ENCODE measurements at regions not wholly inside any gene's neighbourhood (a gene's known extent, or its start where the extent isn't known, plus 50 kb on each side); places are given as distances from the start of the nearest gene placed in this dataset.

DNA sequence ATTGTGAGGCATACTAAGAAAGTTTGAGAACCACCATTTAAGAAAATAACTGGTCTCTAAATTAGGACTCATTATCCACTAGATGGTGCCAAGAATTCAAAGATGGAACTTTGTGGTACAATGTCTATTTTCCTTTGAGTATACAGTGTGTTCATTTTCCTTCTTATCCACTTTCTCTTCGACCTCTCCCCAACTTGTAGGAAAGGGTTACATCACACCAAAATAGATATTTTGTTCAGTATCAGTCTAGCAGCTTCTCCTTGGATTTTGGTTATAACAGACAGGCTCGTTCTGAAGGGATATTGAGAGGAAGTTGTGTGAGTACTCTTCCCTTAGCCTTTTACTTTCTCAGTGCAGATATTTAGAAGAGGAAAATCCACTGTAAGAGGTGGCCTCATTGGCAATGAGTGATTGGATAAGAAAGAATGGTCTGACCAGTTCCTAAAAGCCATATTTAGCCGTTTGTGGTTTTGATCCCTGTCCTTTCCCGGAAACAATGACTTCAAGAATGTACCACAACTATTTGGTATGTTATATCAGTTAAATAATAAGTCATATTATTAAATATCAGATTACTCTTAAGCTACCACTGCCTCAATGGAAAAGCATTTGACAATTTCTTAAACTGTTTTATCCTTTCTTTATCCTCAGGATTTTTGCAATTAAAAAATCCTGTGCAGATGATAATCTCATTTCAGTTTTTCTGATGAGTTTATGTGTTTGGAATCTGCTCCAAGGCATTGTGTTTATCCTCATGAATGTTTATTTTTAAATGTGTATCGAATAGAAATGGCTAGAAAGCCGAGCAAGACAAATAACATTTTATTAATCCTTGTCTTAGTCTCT is 69.0 kb upstream of the GRAMD2B start:
- no peak for TF ChIP-seq ESRRA (IDR thresholded peaks at IDR 0.05; ENCODE audit: borderline replicate concordance, low read length)
- peak; percentile 77 for TF ChIP-seq CTCF (IDR thresholded peaks at IDR 0.05)
- TF ChIP-seq, protein P1, sequence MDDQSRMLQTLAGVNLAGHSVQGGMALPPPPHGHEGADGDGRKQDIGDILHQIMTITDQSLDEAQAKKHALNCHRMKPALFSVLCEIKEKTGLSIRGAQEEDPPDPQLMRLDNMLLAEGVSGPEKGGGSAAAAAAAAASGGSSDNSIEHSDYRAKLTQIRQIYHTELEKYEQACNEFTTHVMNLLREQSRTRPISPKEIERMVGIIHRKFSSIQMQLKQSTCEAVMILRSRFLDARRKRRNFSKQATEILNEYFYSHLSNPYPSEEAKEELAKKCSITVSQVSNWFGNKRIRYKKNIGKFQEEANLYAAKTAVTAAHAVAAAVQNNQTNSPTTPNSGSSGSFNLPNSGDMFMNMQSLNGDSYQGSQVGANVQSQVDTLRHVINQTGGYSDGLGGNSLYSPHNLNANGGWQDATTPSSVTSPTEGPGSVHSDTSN (IDR thresholded peaks at IDR 0.05), result no peak
- peak; percentile 84 for TF ChIP-seq RAD21 (conservative IDR thresholded peaks at IDR 0.05 in 1 of 2, IDR thresholded peaks at IDR 0.05 in 1 of 2)
- peak; percentile 79 for TF ChIP-seq SMC3 (IDR thresholded peaks at IDR 0.05)
- TF ChIP-seq RFX5 (IDR thresholded peaks at IDR 0.05), result no peak
- no peak for TF ChIP-seq RARB (CRISPR knock-in tag; IDR thresholded peaks at IDR 0.05)
- no peak for TF ChIP-seq POLR2A (IDR thresholded peaks at IDR 0.05; ENCODE audit: low read length)
